D721Med (cell line): ENCODE measurements at regions not wholly inside any gene's neighbourhood (a gene's known extent, or its start where the extent isn't known, plus 50 kb on each side); places are given as distances from the start of the nearest gene placed in this dataset.
A peak's percentile ranks its signal among the peaks of the same experiment; 100 is the strongest.
"Not testable (repeated sequence)": the region's sequence is repeated elsewhere in the genome, so short reads cannot be mapped to it uniquely, and the experiment has no call there.

Source experiments
- DNase-seq: peaks from one replicate; pipeline ENCODE4 v3.0.0; 2011; ENCODE audit warnings: low spot score; ENCODE audit not compliant: insufficient read length
- FAIRE-seq: peaks from 2 replicates; lab custom pipeline; 2011; peaks lifted over from hg19 to GRCh38; lab: Jason Lieb, UNC
- TF ChIP-seq, protein P1 (sequence below): IDR thresholded peaks from 2 replicates; pipeline ENCODE4 v1.5.1; 2012; ENCODE audit warnings: mild to moderate bottlenecking, control low read depth; ENCODE audit not compliant: insufficient read depth; ENCODE audit errors: missing control alignments

DNA sequence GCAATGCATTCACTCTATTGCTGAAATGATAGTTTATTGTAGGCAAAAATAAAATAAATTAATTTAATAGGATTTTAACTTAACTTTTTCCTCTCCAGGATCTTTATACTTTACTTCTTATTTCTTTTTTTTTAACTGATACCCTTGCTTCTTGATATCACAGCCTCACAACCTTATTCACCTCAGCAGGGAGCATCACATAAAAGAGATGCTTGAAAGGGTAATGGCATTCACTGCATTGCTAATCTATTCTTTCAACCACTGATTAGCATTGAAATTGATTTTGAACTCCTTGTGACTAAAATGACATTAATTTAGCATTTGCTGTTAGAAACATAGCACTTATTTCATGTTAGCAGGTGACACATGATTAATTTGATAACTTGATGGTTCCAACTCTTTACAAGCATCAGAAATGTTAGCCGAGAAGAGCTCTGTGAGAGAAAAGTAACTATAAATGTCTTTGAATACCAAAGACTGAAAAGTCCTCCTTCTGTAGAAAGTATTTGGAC, 689.5 kb upstream of the MGAT4C start:
- FAIRE-seq (no peak), DNase-seq (no peak)
- TF ChIP-seq, protein P1, sequence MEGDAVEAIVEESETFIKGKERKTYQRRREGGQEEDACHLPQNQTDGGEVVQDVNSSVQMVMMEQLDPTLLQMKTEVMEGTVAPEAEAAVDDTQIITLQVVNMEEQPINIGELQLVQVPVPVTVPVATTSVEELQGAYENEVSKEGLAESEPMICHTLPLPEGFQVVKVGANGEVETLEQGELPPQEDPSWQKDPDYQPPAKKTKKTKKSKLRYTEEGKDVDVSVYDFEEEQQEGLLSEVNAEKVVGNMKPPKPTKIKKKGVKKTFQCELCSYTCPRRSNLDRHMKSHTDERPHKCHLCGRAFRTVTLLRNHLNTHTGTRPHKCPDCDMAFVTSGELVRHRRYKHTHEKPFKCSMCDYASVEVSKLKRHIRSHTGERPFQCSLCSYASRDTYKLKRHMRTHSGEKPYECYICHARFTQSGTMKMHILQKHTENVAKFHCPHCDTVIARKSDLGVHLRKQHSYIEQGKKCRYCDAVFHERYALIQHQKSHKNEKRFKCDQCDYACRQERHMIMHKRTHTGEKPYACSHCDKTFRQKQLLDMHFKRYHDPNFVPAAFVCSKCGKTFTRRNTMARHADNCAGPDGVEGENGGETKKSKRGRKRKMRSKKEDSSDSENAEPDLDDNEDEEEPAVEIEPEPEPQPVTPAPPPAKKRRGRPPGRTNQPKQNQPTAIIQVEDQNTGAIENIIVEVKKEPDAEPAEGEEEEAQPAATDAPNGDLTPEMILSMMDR = no peak

DNA sequence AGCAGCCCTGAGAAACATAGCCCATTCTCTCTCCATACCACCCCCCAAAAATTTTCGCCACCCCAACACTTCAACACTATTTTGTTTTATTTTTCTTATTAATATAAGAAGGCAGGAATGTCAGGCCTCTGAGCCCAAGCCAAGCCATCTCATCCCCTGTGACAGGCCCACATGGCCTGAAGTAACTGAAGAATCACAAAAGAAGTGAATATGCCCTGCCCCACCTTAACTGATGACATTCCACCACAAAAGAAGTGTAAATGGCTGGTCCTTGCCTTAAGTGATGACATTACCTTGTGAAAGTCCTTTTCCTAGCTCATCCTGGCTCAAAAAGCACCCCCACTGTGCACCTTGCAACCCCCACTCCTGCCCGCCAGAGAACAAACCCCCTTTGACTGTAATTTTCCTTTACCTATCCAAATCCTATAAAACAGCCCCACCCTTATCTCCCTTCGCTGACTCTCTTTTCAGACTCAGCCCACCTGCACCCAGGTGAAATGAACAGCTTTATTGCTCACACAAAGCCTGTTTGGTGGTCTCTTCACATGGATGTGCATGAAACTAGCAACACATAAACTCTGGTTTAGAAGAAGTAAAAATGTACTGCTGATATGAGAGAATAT, 688.1 kb upstream of the MGAT4C start:
- FAIRE-seq, DNase-seq: not testable (repeated sequence)

DNA sequence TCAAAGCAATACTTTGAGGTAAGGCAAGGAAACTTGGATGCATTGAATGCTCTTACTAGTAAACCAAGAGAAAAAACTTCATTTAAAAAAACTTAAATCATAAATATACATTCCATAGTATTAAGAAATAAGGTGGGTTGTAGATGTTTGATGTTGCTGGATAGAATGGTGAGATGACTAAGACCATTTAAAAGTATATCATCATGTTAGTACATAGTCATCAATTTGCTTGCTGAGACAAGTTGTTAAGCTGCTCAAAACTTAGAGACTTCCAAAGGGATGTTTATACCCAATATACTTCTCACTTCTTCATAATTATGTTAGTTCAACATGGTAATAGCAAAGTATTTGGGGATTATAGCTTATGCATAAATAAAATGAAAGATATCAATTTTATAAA, 675.5 kb upstream of the MGAT4C start:
- TF ChIP-seq, protein P1 = no peak
- FAIRE-seq = no peak
- DNase-seq = no peak

DNA sequence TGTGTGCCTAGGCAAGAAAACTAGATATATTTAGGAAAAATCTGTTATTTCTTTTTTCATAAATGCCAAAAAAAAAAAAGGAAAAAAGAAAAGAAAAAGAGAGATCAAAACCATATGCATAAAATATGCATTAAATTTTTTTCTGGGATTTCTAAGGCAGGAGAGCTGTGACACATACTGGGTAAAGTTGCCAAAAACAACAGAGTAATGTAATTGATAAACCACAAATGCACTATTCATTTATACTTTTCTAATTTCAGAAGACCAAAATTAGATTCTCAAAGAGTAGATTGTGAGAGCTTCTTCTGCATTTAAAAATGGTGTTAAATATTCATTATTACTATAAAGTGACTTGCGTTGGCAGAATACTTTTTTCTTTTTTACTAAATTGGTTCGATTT, 673.8 kb upstream of the MGAT4C start:
- TF ChIP-seq, protein P1 = no peak
- DNase-seq = no peak
- no peak for FAIRE-seq

DNA sequence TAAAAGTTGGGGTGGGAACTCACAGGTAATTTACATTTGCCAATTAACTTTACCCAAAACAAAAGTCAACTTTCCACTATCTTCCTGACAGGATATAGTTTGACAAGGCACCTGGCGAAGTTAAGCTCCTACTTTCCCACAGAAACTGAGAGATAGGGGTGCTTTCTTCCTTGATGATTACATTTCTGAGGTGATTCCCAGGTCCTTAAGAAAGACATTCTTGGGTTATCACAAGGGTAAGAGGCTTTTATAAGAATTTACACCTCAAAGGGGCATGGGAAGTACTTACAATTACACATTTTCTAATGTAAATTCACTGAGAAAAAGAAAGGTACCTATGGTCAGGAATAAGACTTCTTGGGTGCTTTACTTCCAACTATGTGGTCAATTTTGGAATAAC, 660.9 kb upstream of the MGAT4C start:
- FAIRE-seq = no peak
- TF ChIP-seq, protein P1 = no peak

DNA sequence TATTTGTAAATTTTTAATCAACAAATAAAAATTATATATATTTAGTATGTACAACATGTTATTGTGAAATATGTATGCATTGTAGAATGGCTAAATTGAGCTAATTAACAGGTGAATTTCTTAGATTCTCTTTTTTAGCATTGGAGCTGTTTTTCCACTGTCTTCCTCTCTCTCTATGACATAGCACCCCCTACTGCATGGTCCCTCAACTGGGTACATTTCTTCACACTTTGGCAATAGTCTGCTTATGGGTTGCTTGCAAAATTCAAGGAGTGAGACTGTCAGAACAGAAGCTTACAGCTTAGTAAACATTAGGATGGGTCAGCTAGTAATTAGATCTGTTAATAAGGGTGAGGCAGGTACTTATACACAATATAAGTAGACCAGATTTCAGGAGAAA, 658.5 kb upstream of the MGAT4C start:
- TF ChIP-seq, protein P1 = peak; percentile 83
- no peak for FAIRE-seq
- no peak for DNase-seq

More for the DNA sequence above, 660.9 kb upstream of the MGAT4C start:
- no peak for DNase-seq

DNA sequence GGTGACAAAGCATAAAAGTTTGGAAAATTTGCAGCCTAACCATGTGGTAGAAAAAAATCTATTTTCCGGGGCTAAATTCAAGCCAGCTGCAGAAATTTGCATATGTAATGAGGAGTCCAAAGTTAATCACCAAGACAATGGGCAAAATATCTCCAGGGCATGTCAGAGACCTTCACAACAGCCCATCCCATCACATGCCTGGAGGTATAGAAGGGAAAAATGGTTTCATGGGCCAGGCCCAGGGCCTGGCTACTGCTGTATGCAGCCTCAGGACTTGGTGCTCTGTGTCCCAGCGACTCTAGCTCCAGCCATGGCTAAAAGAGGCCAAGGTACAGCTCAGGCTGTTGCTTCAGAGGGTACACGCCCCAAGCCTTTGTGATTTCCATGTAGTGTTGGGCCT, 655.8 kb upstream of the MGAT4C start:
- FAIRE-seq = no peak
- DNase-seq = no peak
- TF ChIP-seq, protein P1 = no peak
